ENCODE measurements at regions not wholly inside any gene's neighbourhood (a gene's known extent, or its start where the extent isn't known, plus 50 kb on each side); places are given as distances from the start of the nearest gene placed in this dataset.

DNA sequence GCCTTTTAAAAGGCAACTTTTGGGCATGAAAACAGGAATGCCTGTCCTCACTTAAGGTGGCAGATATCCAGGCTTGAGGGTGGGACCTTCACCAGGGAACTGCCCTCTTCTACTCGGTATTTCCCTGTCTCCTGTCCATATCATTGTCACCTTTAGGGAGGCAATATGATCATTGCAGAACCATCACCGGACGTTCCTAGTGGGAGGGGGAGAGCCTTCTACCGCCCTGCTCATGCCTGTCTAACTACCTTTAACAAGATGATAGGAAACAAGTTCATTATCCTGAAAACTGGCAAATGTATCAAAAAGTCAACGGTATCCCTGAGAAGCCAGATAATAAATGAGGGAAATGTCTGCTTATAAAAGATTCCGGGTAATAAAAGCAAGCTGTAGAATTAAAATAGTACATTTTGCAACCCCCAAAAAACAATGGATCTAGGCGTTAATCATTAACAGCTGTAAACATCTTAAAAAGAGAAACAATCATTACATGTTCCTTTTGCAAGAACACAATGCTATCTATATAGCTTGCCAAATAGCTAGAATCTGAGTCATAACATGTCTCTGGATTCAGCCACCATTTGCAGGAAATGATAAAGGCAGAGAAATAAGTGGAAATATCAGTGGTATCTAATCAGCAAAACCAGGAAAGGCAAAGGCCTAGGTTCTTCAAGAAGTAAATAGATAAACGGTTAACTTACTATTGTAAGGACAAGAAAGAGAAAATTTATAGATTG, 852.9 kb upstream of the ADGRL4 start:
- TF ChIP-seq POLR2A (IDR thresholded peaks at IDR 0.05; ENCODE audit: control extremely low read depth in 1 of 2, low read depth in 2 of 2, low read length in 2 of 2): no peak
- TF ChIP-seq, protein P1, sequence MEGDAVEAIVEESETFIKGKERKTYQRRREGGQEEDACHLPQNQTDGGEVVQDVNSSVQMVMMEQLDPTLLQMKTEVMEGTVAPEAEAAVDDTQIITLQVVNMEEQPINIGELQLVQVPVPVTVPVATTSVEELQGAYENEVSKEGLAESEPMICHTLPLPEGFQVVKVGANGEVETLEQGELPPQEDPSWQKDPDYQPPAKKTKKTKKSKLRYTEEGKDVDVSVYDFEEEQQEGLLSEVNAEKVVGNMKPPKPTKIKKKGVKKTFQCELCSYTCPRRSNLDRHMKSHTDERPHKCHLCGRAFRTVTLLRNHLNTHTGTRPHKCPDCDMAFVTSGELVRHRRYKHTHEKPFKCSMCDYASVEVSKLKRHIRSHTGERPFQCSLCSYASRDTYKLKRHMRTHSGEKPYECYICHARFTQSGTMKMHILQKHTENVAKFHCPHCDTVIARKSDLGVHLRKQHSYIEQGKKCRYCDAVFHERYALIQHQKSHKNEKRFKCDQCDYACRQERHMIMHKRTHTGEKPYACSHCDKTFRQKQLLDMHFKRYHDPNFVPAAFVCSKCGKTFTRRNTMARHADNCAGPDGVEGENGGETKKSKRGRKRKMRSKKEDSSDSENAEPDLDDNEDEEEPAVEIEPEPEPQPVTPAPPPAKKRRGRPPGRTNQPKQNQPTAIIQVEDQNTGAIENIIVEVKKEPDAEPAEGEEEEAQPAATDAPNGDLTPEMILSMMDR (IDR thresholded peaks at IDR 0.05; ENCODE audit: control extremely low read depth in 1 of 3, insufficient read depth in 1 of 3, low read depth in 1 of 3, low read length in 3 of 3): no peak
- no peak for TF ChIP-seq EP300 (IDR thresholded peaks at IDR 0.05; ENCODE audit: borderline replicate concordance in 1 of 2, low read depth in 2 of 2, low read length in 2 of 2)
- no peak for TF ChIP-seq YY1 (IDR thresholded peaks at IDR 0.05; ENCODE audit: low read depth, low read length)
- TF ChIP-seq POLR2AphosphoS5 (IDR thresholded peaks at IDR 0.05; ENCODE audit: low read depth, low read length): no peak
- TF ChIP-seq JUND (IDR thresholded peaks at IDR 0.05; ENCODE audit: low read length): no peak

All from H1 (cell line).